RWPE2 (cell line): ENCODE measurements at regions not wholly inside any gene's neighbourhood (a gene's known extent, or its start where the extent isn't known, plus 50 kb on each side); places are given as distances from the start of the nearest gene placed in this dataset.

Experiments used
- ATAC-seq: fragments of 200-7000 bp; cut with Tn5 transposase; 3 replicates; pipeline ENCODE4 v1.9.1; 2021; ENCODE audit warnings: low read depth
- DNase-seq: peaks from one replicate; pipeline ENCODE4 v3.0.0-alpha.2; 2020; ENCODE audit warnings: low spot score
- H3K27ac ChIP-seq: fragments of 450-650 bp; 2 replicates; pipeline ENCODE4 v1.5.1; 2017; ENCODE audit warnings: mild to moderate bottlenecking; ENCODE audit not compliant: poor library complexity, severe bottlenecking
- H3K27me3 ChIP-seq: fragments of 250-450 bp; sonication (Bioruptor Pico); 2 replicates; pipeline ENCODE4 v1.5.1; 2021; ENCODE audit warnings: mild to moderate bottlenecking, moderate library complexity; ENCODE audit not compliant: insufficient read depth, poor library complexity, severe bottlenecking
- H3K36me3 ChIP-seq: fragments of 250-450 bp; sonication (Bioruptor Pico); 2 replicates; pipeline ENCODE4 v1.5.1; 2020; ENCODE audit warnings: low read depth, mild to moderate bottlenecking, moderate library complexity
- H3K4me1 ChIP-seq: fragments of 250-450 bp; sonication (Bioruptor Pico); 2 replicates; pipeline ENCODE4 v1.5.1; 2021; ENCODE audit warnings: mild to moderate bottlenecking, moderate library complexity; ENCODE audit not compliant: insufficient read depth, poor library complexity, severe bottlenecking
- H3K4me3 ChIP-seq: fragments of 250-450 bp; sonication (Bioruptor Pico); 2 replicates; pipeline ENCODE4 v1.5.1; 2021; ENCODE audit warnings: mild to moderate bottlenecking, moderate library complexity; ENCODE audit not compliant: severe bottlenecking
- H3K9me3 ChIP-seq: fragments of 250-450 bp; sonication (Bioruptor Pico); 2 replicates; pipeline ENCODE4 v1.5.1; 2021; ENCODE audit warnings: mild to moderate bottlenecking, moderate library complexity; ENCODE audit not compliant: severe bottlenecking
- TF ChIP-seq, protein P1 (sequence below): fragments of 450-650 bp; IDR thresholded peaks from one replicate; pipeline ENCODE4 v1.5.1; 2017; ENCODE audit warnings: mild to moderate bottlenecking, moderate library complexity; ENCODE audit not compliant: poor library complexity, severe bottlenecking

DNA sequence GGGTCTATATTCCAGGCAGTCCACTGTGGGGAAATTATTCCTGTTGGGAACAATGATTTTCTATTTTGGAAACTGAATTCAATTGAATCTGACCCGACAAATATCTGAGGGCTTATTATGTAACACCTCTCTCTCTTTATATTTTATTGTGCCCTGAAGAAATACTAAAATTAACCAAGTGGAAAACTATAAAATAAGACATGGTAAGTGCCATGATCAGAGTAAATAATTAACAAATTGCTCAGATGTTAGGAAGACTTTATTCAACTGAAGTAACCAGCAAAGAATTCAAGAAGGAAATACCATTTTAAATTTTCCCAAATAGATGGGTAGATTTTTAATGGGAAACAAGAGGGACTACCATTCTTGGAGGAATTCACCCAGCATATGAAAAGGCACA is 632.9 kb downstream of the MAFB start:
- no peaks in the 10 kb centered on the region for H3K9me3 ChIP-seq
- H3K4me3 ChIP-seq, result no peak overlapping the region
- H3K27me3 ChIP-seq, result no peaks in the 10 kb centered on the region
- TF ChIP-seq, protein P1, sequence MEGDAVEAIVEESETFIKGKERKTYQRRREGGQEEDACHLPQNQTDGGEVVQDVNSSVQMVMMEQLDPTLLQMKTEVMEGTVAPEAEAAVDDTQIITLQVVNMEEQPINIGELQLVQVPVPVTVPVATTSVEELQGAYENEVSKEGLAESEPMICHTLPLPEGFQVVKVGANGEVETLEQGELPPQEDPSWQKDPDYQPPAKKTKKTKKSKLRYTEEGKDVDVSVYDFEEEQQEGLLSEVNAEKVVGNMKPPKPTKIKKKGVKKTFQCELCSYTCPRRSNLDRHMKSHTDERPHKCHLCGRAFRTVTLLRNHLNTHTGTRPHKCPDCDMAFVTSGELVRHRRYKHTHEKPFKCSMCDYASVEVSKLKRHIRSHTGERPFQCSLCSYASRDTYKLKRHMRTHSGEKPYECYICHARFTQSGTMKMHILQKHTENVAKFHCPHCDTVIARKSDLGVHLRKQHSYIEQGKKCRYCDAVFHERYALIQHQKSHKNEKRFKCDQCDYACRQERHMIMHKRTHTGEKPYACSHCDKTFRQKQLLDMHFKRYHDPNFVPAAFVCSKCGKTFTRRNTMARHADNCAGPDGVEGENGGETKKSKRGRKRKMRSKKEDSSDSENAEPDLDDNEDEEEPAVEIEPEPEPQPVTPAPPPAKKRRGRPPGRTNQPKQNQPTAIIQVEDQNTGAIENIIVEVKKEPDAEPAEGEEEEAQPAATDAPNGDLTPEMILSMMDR, result no peak
- no peak overlapping the region for H3K27ac ChIP-seq
- H3K4me1 ChIP-seq, result no peaks in the 10 kb centered on the region
- H3K36me3 ChIP-seq, result no peaks in the 10 kb centered on the region
- DNase-seq (no peak), ATAC-seq (no peak)

DNA sequence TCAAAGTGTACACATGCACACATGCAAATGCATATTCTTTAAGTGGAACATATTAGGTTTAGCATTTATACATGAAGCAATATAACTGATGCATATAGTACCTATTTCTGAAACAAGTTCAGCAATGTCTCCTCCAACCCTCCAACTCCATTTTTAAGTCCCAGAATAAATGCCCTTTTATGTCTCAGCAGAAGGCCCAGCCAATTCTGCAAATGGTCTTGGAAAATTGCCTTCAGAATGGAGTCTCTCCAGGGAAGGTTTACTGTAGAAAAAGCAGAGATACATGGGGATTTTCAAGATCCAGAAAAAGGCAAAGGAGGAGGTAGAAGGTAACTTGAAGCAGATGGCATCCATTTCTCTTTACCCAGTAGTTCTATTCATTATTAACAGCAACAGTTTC is 633.3 kb downstream of the MAFB start:
- H3K9me3 ChIP-seq, result no peaks in the 10 kb centered on the region
- ATAC-seq (no peak), DNase-seq (no peak)
- no peaks in the 10 kb centered on the region for H3K27me3 ChIP-seq
- TF ChIP-seq, protein P1, result no peak
- H3K36me3 ChIP-seq, result no peaks in the 10 kb centered on the region
- no peak overlapping the region for H3K27ac ChIP-seq
- no peaks in the 10 kb centered on the region for H3K4me1 ChIP-seq
- H3K4me3 ChIP-seq, result no peak overlapping the region

DNA sequence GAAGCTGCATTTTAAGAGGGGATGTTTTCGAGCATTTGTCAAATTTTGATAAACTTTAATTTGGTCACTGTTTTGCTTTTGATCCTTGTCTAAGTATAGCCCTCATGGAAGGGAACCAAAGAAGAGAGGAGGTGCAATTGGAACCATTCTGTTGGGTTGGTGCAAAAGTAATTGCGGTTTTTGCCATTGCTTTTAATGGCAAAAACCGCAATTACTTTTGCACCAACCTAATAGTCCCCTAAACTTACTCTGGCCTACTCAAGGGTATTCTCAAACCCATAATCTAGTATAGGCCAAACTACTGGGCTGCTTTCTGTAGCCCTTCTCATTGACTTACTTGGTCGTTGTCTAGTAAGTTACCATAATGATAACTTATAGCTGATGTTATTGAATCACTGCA is 634.7 kb downstream of the MAFB start:
- TF ChIP-seq, protein P1, result no peak
- H3K4me3 ChIP-seq, result no peak overlapping the region

DNA sequence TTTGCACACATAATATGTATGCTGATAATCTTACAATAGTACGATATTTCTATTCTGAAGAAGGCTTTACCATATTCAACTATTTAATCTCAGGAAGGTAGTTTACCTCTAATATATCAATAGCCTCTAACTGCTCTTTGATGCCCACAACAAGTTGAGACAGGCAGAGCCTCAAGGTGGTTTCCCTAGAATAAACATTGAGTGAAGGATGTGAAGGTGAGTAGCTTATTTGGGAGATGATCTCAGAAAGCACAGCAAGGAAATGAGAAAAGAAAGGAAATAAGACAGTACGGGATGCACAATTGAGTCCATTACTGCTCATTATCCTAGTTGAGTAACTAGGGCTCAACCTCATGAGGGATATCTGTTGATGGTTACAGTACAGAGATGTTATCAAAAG is 638.4 kb downstream of the MAFB start:
- H3K27me3 ChIP-seq, result peaks cover 6% of the 10 kb centered on the region
- H3K27ac ChIP-seq, result no peak overlapping the region
- H3K36me3 ChIP-seq, result no peaks in the 10 kb centered on the region
- no peak overlapping the region for H3K4me3 ChIP-seq
- TF ChIP-seq, protein P1, result no peak
- ATAC-seq, result peak; percentile 34; the same call in 1 of the 3 replicates
- H3K9me3 ChIP-seq, result no peaks in the 10 kb centered on the region
- DNase-seq, result no peak
- no peaks in the 10 kb centered on the region for H3K4me1 ChIP-seq

More for the DNA sequence above, 634.7 kb downstream of the MAFB start:
- no peak for DNase-seq
- Histone ChIP-seq H3K9me3 (no peaks in the 10 kb centered on the region), H3K27me3 (peaks cover 6% of the 10 kb centered on the region), H3K27ac (no peak overlapping the region), H3K36me3 (no peaks in the 10 kb centered on the region), H3K4me1 (no peaks in the 10 kb centered on the region)
- no peak for ATAC-seq

DNA sequence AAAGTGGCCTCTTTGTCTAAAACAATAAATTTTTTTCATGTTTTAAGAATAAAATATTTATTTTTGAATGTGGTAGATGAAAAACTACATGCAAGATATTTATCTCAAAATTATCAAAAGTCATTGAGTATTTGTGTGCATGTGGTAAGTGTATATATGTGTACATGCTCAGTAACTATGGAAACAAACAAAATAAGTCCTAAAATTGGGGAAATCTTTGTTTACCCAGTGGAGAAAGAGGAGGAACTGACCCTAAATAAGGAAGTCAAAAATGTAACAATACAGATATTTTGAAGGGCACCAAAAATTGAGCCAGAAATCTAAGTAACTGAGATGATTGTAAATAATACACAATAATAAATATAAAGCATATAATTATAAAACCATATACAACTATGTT is 639.2 kb downstream of the MAFB start:
- Histone ChIP-seq H3K27me3 (peaks cover 6% of the 10 kb centered on the region), H3K36me3 (no peaks in the 10 kb centered on the region), H3K4me3 (no peak overlapping the region), H3K9me3 (no peaks in the 10 kb centered on the region), H3K4me1 (no peaks in the 10 kb centered on the region), H3K27ac (no peak overlapping the region)
- DNase-seq (no peak), ATAC-seq (no peak)
- TF ChIP-seq, protein P1, result no peak
